Activated T-cell treated with anti-CD3 and anti-CD28 coated beads, Interleukin-2, amount 50 U/mL, for 72 hours (primary cell): ENCODE measurements at regions not wholly inside any gene's neighbourhood (a gene's known extent, or its start where the extent isn't known, plus 50 kb on each side); places are given as distances from the start of the nearest gene placed in this dataset.

Experiments used
- ATAC-seq, 2 donors: fragments of 150-1000 bp; cut with Tn5 transposase; replicated peaks in 1 of 2; 2 replicates each; pipeline ENCODE4 v1.10.0; 2021; ENCODE audit warnings: moderate library complexity in 2 of 2, mild to moderate bottlenecking in 1 of 2
- DNase-seq, 2 donors: peaks; one replicate each; pipeline ENCODE4 v3.0.0; 2021 to 2022; ENCODE audit warnings: mixed read lengths in 1 of 2
- H3K27ac Mint-ChIP-seq: one replicate; pipeline ENCODE4 v1.8.0; 2022; ENCODE audit warnings: mild to moderate bottlenecking, moderate library complexity, mixed read lengths
- H3K27me3 Mint-ChIP-seq: one replicate; pipeline ENCODE4 v1.8.0; 2022; ENCODE audit warnings: low read depth, mixed read lengths
- H3K36me3 Mint-ChIP-seq, 2 donors: one replicate each; pipeline ENCODE4 v1.8.0; 2022; ENCODE audit warnings: mixed read lengths in 2 of 2, mild to moderate bottlenecking in 1 of 2; ENCODE audit not compliant: insufficient read depth in 2 of 2
- H3K4me1 Mint-ChIP-seq: one replicate; pipeline ENCODE4 v1.8.0; 2022; ENCODE audit warnings: low read depth, mixed read lengths
- H3K4me3 Mint-ChIP-seq, 2 donors: one replicate each; pipeline ENCODE4 v1.8.0; 2022; ENCODE audit warnings: mild to moderate bottlenecking in 2 of 2, mixed read lengths in 2 of 2, moderate library complexity in 2 of 2
- H3K9me3 Mint-ChIP-seq, 2 donors: one replicate each; pipeline ENCODE4 v1.8.0; 2022; ENCODE audit warnings: mixed read lengths in 2 of 2

DNA sequence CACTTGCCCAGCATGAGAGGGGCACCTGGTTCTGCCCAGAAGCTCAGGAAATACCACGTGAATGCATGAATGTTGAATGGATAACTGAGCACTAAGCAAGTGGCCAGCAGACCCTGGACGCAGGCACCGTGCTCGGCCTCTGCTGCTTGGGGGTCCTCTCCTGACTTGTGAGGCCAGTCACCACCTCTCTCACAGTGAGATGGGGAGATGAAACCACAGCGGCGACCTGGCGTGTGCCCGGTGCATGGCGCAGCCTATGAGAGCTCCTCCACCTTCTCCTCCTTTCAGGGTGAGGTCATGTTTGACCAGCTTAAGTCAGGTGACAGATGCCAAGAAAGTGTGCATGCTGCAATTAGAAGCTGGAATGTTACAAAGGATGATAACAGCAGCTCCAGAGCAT is 75.5 kb downstream of the HMX1 start:
- DNase-seq (no peak), ATAC-seq (no peak)
- Mint-ChIP-seq H3K4me3 (no peak overlapping the region), H3K4me1 (no peaks in the 10 kb centered on the region), H3K27ac (no peak overlapping the region), H3K9me3 (no peaks in the 10 kb centered on the region), H3K36me3 (no peaks in the 10 kb centered on the region), H3K27me3 (no peaks in the 10 kb centered on the region)

DNA sequence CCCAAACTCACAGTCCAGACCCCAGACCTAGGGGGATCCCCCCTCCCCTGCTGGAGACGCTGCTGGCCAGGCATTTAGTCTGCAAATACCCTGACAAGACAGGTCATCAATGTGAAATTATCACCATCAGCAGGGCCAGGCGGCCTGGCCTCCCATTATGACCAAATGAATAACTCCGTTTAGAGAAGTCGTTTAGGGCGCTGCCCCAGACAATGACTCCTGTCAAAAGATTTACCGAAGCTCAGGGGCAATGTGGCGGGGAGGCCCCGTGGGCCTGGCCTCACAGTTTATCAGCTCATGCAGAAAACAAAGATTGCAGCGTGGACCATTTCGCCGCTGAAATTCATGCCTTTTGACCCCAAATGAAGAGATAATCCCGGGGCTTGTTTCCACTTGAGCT is 76.5 kb downstream of the HMX1 start:
- no peak for DNase-seq
- no peak for ATAC-seq
- Mint-ChIP-seq H3K27ac (no peak overlapping the region), H3K27me3 (no peaks in the 10 kb centered on the region), H3K4me1 (no peaks in the 10 kb centered on the region), H3K4me3 (no peak overlapping the region), H3K9me3 (no peaks in the 10 kb centered on the region), H3K36me3 (no peaks in the 10 kb centered on the region)

DNA sequence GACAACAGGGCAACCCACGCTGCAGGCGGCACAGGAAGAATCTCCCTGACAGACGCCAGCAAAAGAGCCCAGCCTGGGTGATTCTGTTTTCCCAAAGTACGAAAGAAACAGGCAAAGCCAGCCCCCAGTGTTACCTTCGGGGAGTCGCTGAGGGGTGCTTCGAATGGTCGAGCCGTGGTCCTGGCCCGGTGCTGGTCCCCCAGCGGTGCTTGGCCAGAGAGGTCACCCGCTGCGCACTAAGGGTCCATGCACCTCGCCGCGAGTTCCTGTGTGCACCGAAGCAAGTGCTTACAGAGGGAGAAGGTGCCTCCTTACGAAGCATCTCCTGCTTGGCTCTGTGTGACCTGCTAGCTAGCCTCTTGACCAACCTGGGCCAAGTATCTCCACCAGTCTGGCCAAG is 77.1 kb downstream of the HMX1 start:
- ATAC-seq (no peak), DNase-seq (no peak)
- no peaks in the 10 kb centered on the region for H3K9me3 Mint-ChIP-seq
- no peak overlapping the region for H3K4me3 Mint-ChIP-seq
- no peaks in the 10 kb centered on the region for H3K36me3 Mint-ChIP-seq
- no peaks in the 10 kb centered on the region for H3K4me1 Mint-ChIP-seq
- H3K27ac Mint-ChIP-seq, result no peak overlapping the region
- H3K27me3 Mint-ChIP-seq, result no peaks in the 10 kb centered on the region

DNA sequence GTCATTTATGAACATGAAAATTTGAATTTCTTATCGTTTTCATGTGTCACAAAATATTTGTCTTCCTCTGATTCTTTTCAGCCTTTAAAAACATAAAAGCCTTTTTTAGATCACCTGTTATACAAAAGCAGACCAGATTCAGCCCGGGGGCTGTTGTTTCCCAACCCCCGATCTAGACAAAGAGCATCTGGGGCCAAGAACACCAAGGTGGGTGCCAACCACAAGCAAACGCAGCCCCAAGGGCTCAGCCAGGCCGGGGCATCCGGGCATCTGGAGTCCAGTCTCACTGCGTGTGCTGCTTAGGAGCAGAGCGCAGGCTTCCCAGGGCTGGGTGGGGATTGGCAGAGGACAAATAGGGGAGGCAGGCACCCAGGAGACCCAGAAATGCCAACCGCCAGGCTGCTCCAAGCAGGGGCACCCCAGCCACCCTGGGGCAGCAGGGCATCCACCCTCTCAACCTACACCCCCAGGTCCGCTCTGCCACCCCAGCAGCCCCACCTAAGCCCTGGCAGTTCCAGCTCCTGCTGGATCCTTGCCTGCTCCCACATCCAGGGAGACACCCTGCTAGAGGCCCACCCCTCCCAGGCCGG is 78.0 kb downstream of the HMX1 start:
- Mint-ChIP-seq H3K27me3 (no peaks in the 10 kb centered on the region), H3K4me1 (no peaks in the 10 kb centered on the region), H3K36me3 (no peaks in the 10 kb centered on the region), H3K4me3 (no peak overlapping the region), H3K9me3 (no peaks in the 10 kb centered on the region), H3K27ac (no peak overlapping the region)
- DNase-seq (no peak), ATAC-seq (no peak)

DNA sequence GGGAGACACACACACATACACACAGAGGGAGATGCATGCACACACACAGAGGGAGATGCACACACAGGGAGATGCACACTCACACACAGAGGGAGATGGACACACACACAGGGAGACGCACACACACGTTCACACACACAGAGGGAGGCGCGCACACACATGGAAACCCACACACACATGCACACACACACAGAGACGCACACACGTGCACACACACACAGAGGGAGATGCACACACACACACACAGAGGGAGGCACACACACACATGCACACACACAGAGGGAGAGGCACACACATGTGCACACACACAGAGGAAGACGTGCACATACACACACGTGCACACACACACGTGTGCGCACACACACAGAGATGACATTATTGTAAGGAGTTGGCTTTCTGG is 79.1 kb downstream of the HMX1 start:
- H3K9me3 Mint-ChIP-seq, result no peaks in the 10 kb centered on the region
- no peak overlapping the region for H3K27ac Mint-ChIP-seq
- DNase-seq, result no peak

DNA sequence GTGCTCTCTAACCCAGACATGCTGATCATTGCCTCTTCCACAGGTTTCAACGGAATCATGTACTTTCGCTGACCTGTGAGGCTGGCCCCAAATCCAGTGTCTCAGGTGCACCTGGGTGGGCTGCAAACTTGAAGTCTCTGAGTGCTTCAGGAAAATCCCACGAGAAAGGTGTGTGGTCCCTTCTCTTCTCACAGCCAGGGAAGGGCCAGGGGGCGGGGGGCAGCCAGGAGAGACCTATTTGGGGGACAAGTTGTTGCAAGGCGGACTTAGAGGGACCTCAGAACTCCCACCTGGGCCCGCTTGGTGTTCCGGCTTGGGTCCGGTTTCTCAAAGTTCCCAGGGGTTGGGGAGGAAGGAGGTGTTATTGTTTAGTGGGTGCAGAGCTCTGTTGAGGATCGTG is 80.0 kb downstream of the HMX1 start:
- ATAC-seq (no peak), DNase-seq (no peak)
- H3K4me3 Mint-ChIP-seq, result no peak overlapping the region
- H3K27ac Mint-ChIP-seq, result no peak overlapping the region
- no peaks in the 10 kb centered on the region for H3K36me3 Mint-ChIP-seq
- no peaks in the 10 kb centered on the region for H3K9me3 Mint-ChIP-seq
- no peaks in the 10 kb centered on the region for H3K27me3 Mint-ChIP-seq
- H3K4me1 Mint-ChIP-seq, result no peaks in the 10 kb centered on the region

More for the DNA sequence above, 79.1 kb downstream of the HMX1 start:
- no peaks in the 10 kb centered on the region for H3K36me3 Mint-ChIP-seq
- no peak overlapping the region for H3K4me3 Mint-ChIP-seq
- ATAC-seq, result no peak
- H3K4me1 Mint-ChIP-seq, result no peaks in the 10 kb centered on the region
- H3K27me3 Mint-ChIP-seq, result no peaks in the 10 kb centered on the region

DNA sequence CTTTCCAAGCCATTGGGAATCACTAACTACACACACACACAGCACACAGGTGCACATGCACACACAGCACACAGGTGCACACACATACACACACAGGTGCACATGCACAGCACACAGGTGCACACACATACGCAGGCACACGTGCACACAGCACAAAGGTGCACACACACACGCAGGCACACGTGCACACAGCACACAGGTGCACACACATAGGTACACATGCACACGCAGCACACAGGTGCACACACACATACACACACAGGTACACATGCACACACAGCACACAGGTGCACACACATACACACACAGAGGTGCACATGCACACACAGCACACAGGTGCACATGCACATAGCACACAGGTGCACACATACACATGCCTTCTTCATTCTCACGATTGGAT is 80.9 kb downstream of the HMX1 start:
- DNase-seq (no peak), ATAC-seq (no peak)
- Mint-ChIP-seq H3K36me3 (no peaks in the 10 kb centered on the region), H3K4me1 (no peaks in the 10 kb centered on the region), H3K4me3 (no peak overlapping the region), H3K27ac (no peak overlapping the region), H3K9me3 (no peaks in the 10 kb centered on the region), H3K27me3 (no peaks in the 10 kb centered on the region)

DNA sequence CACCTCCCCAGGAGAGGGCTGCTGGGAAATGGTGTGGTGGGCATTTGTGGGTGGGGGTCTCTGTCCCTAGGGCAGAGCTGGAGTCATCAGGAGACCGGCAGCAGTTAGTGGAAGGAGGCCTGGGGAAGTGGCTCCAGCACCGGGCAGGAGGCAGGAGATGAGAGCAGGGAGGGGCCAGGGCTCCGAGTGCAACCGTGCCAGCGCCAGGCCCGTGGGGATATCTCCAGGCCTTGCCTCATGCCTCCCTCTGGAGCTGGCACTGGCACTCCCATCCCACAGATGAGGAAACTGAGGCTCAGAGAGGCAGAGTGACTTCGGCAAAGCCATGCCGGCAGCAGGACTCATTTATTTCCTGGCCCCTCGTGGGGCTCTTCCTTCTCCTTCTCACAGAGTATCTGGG is 83.5 kb downstream of the HMX1 start:
- H3K4me1 Mint-ChIP-seq, result no peaks in the 10 kb centered on the region
- H3K27me3 Mint-ChIP-seq, result no peaks in the 10 kb centered on the region
- H3K9me3 Mint-ChIP-seq, result no peaks in the 10 kb centered on the region
- no peak overlapping the region for H3K4me3 Mint-ChIP-seq
- no peaks in the 10 kb centered on the region for H3K36me3 Mint-ChIP-seq
- ATAC-seq (no peak), DNase-seq (no peak)
- H3K27ac Mint-ChIP-seq, result no peak overlapping the region

DNA sequence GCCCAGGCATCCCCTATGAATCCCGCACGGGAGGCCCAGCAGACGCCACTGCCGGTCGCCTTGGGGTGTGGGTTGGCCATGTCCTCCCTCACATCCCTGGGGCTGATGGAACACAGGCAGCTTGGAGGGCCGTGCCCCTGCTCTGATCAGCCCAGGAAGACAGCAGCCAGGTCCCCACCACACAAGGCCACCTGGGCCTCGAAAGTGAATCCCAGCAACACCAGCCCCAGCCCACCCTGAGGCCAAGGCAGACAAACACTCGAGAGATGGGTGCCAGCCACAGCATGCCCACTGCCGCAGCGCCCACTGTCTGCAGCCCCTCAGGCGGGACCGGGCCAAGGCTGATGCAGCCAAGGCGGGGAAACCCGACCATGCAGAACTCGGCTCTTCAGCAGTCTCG is 85.5 kb downstream of the HMX1 start:
- DNase-seq (no peak), ATAC-seq (no peak)
- H3K4me1 Mint-ChIP-seq, result no peaks in the 10 kb centered on the region
- no peaks in the 10 kb centered on the region for H3K27me3 Mint-ChIP-seq
- no peak overlapping the region for H3K27ac Mint-ChIP-seq
- no peaks in the 10 kb centered on the region for H3K9me3 Mint-ChIP-seq
- H3K36me3 Mint-ChIP-seq, result no peaks in the 10 kb centered on the region
- no peak overlapping the region for H3K4me3 Mint-ChIP-seq

DNA sequence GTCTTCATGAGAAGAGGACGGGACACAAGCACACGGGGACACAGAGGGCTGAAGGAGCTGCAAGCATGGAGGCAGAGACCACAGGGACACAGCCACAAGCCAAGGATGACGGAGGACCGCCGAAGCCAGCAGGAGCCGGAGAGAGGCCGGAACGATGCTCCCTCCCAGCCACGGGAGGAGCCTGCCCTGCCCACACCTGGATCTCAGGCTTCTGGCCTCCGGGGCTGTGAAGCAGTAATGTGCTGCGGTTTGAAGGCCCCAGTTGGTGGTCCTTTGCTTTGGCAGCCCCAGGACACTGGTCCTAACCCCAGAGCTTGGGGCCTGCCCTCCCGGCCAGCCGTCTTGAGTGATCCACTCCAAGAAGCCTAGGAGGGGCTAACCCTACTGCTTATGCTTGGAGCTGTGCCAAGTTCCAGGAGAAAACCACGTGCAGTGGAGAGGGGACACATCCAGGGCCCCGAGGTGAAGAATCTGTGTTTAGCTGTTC is 85.9 kb downstream of the HMX1 start:
- no peaks in the 10 kb centered on the region for H3K4me1 Mint-ChIP-seq
- DNase-seq (no peak), ATAC-seq (no peak)
- H3K4me3 Mint-ChIP-seq, result no peak overlapping the region
- H3K36me3 Mint-ChIP-seq, result no peaks in the 10 kb centered on the region
- no peak overlapping the region for H3K27ac Mint-ChIP-seq
- no peaks in the 10 kb centered on the region for H3K27me3 Mint-ChIP-seq
- H3K9me3 Mint-ChIP-seq, result no peaks in the 10 kb centered on the region

DNA sequence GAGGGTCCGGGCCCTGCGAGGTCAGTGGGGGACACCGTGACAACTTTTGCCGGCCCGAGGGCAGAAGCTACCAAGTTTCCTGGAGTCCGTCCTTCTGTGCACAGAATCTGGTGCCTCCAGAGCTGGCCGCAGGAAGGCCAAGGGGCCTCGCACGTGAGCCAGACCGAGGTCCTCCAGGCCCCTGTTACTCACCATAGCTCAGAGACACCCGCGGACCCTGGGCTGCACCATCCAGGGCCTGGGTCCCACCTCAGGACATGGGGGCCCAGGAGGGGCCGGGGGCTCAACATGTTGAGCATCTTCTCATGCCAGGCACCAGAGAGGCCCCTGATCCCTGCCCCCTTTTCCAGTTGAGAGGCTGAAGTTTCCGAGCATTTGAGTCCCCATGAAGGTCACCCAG is 87.9 kb downstream of the HMX1 start:
- Mint-ChIP-seq H3K27ac (no peak overlapping the region), H3K36me3 (no peaks in the 10 kb centered on the region), H3K27me3 (no peaks in the 10 kb centered on the region), H3K9me3 (no peaks in the 10 kb centered on the region), H3K4me1 (no peaks in the 10 kb centered on the region), H3K4me3 (no peak overlapping the region)
- ATAC-seq (no peak), DNase-seq (no peak)

DNA sequence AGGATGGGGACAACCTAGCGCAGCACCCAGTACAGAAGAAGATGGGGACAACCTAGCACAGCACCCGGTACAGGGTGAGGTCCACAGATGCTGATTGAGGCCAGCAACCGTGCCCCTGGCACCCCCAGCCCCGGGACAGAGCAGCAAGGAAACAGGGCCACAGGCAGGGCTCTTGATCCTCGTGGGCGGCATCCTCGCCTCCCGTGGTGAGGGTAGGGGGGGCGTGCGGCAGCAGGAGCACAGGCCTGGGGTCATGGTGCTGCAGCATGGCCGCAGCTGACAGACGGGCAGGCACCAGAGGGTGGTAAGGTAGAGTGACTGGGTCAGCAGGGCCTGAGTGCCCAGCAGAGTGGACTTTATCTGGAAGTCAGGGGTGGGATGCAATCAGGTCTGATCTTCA is 89.5 kb downstream of the HMX1 start:
- Mint-ChIP-seq H3K4me3 (no peak overlapping the region), H3K27me3 (no peaks in the 10 kb centered on the region), H3K27ac (no peak overlapping the region), H3K9me3 (no peaks in the 10 kb centered on the region), H3K36me3 (no peaks in the 10 kb centered on the region), H3K4me1 (no peaks in the 10 kb centered on the region)
- DNase-seq (no peak), ATAC-seq (no peak)

DNA sequence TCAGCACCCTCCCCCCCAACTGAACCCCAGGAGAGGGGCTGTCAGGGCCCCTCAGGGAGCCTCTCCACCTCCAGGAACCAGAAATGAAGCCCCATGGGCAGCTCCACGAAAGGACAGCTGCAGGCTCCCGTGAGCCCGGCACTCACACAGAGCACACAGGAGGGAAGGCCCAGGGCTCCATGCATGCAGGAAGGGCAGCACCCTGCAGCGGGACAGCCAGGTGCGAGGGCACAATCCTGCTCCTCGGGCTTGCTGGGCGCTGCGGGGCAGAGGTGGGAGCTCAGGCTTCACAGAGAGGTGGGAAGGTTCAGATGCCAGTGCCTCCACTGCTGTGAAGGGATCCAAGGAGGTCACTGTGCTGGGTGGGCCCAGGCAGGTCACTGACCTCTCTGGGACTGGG is 90.0 kb downstream of the HMX1 start:
- no peak overlapping the region for H3K4me3 Mint-ChIP-seq
- H3K27me3 Mint-ChIP-seq, result no peaks in the 10 kb centered on the region
- DNase-seq (no peak), ATAC-seq (no peak)
- H3K36me3 Mint-ChIP-seq, result no peaks in the 10 kb centered on the region
- H3K9me3 Mint-ChIP-seq, result no peaks in the 10 kb centered on the region
- no peak overlapping the region for H3K27ac Mint-ChIP-seq
- no peaks in the 10 kb centered on the region for H3K4me1 Mint-ChIP-seq

DNA sequence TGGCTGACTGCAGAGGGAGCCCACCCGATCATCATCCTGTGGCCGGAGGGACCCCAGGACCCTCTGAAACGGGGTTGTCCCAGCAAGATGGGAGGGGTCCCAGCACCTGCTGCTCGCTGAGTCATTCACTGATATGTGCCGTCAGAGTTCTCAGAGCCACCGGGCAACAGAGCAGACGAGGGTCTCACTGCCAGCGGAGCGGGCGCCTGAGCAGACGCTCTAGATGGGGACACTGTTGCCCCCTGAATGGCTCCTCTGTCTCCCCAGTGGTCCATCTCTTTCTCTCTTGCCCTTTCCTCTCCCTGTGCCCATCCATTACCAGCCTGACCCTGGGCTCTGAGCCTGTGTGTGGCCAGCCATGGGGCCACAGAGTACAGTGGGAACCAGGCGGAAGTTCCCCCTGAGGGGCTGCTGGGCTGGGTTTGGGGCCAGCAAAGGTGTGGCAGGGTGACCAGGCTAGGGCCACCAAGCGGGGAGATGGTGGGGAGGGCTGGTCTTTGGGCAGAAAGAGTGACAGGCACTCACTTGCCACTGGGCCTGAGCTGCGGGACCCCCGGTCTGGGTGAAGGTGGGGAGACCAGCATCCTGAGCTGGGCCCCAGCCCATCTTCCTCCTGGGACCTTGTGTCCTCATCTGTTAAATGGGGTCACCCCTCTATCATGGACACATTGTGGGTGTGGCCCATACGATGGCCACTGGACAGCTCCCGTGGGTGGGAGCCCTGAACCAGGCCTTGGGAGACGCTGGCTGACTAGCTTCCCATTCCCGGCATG is 90.9 kb downstream of the HMX1 start:
- no peaks in the 10 kb centered on the region for H3K9me3 Mint-ChIP-seq
- DNase-seq, result no peak
- ATAC-seq, result no peak
- H3K27ac Mint-ChIP-seq, result no peak overlapping the region
- H3K4me1 Mint-ChIP-seq, result no peaks in the 10 kb centered on the region
- no peaks in the 10 kb centered on the region for H3K27me3 Mint-ChIP-seq
- no peak overlapping the region for H3K4me3 Mint-ChIP-seq
- H3K36me3 Mint-ChIP-seq, result no peaks in the 10 kb centered on the region
